A549 (cell line): ENCODE measurements at regions not wholly inside any gene's neighbourhood (a gene's known extent, or its start where the extent isn't known, plus 50 kb on each side); places are given as distances from the start of the nearest gene placed in this dataset.

Experiments used
- ATAC-seq, 2 experiments: fragments of 200-7000 bp in 1 of 2; fragments of >200 bp in 1 of 2; cut with Nextera tagmentation in 1 of 2; cut with Tn5 transposase in 1 of 2; 3 replicates each; pipeline versions ENCODE4 v1.8.0 to v1.9.1; 2018 to 2020; ENCODE audit warnings: mild to moderate bottlenecking in 1 of 2, moderate library complexity in 1 of 2
- CTCF ChIA-PET: fragments of 300-600 bp; sonication (Branson Sonifier 250); formaldehyde crosslinking; extraction: SDS; loops from one replicate; lab custom pipeline; 2021; ENCODE audit warnings: antibody characterized with exemption, inconsistent platforms; lab: Yijun Ruan, JAX
- POLR2A ChIA-PET: fragments of 350-600 bp; formaldehyde crosslinking; extraction: SDS; loops from one replicate; lab custom pipeline; 2021; ENCODE audit warnings: antibody characterized with exemption, inconsistent platforms; lab: Yijun Ruan, JAX
- DNase-seq, 2 experiments: peaks; one replicate each; pipeline versions ENCODE4 v3.0.0 to v3.0.0-alpha.2; 2011 to 2016; ENCODE audit warnings: low read depth in 1 of 2, low spot score in 1 of 2
- FAIRE-seq: peaks from 2 replicates; lab custom pipeline; 2011; peaks lifted over from hg19 to GRCh38; lab: Jason Lieb, UNC
- H3K27ac ChIP-seq, 2 experiments: fragments of >200 bp; sonication (Bioruptor Twin); formaldehyde crosslinking; 3 replicates each; pipeline ENCODE4 v1.5.1; 2016 to 2017
- H3K4me1 ChIP-seq: fragments of >200 bp; sonication (Bioruptor Twin); formaldehyde crosslinking; 3 replicates; pipeline ENCODE4 v1.6.1; 2016
- H3K4me2 ChIP-seq: fragments of >200 bp; sonication (Bioruptor Twin); formaldehyde crosslinking; 3 replicates; pipeline ENCODE4 v1.6.1; 2016
- H3K4me3 ChIP-seq: fragments of >200 bp; sonication (Bioruptor Twin); formaldehyde crosslinking; 3 replicates; pipeline ENCODE4 v1.5.1; 2016
- H3K9me3 ChIP-seq: fragments of >200 bp; sonication (Bioruptor Twin); formaldehyde crosslinking; 3 replicates; pipeline ENCODE4 v1.6.1; 2016
- BCL3 ChIP-seq: fragments of >200 bp; sonication (Bioruptor Twin); formaldehyde crosslinking; IDR thresholded peaks from 3 replicates; pipeline ENCODE4 v1.6.1; 2016
- CBX8 ChIP-seq: fragments of 200-600 bp; sonication (generic); IDR thresholded peaks from 2 replicates; pipeline ENCODE4 v1.6.1; 2016
- CEBPB ChIP-seq, 2 experiments: fragments of >200 bp in 1 of 2; sonication (Bioruptor Twin) in 1 of 2; formaldehyde crosslinking in 1 of 2; IDR thresholded peaks; 2 replicates each; pipeline ENCODE4 v1.6.1; 2012 to 2016
- CTCF ChIP-seq: fragments of >200 bp; sonication (Bioruptor Twin); formaldehyde crosslinking; IDR thresholded peaks from 3 replicates; pipeline ENCODE4 v1.5.1; 2016
- EHF ChIP-seq: fragments of 250-450 bp; sonication (Bioruptor Pico); IDR thresholded peaks from 2 replicates; pipeline ENCODE4 v1.5.0; 2020; ENCODE audit warnings: mild to moderate bottlenecking
- ELK1 ChIP-seq: fragments of 150-350 bp; IDR thresholded peaks from 2 replicates; pipeline ENCODE4 v1.6.1; 2014; ENCODE audit warnings: low read depth, mild to moderate bottlenecking, low read length
- EP300 ChIP-seq, 2 experiments: fragments of >200 bp; sonication (Bioruptor Twin); formaldehyde crosslinking; IDR thresholded peaks; 2 replicates in 1 of 2; 3 replicates in 1 of 2; pipeline ENCODE4 v1.6.1; 2016 to 2017
- FOSB ChIP-seq: fragments of 250-450 bp; sonication (Bioruptor Pico); IDR thresholded peaks from 2 replicates; pipeline ENCODE4 v1.5.0; 2020; ENCODE audit warnings: mild to moderate bottlenecking, moderate library complexity
- HOXB13 ChIP-seq: fragments of 250-450 bp; sonication (Bioruptor Pico); IDR thresholded peaks from 2 replicates; pipeline ENCODE4 v1.5.0; 2020; ENCODE audit warnings: low read depth, mild to moderate bottlenecking, moderate library complexity
- KDM5A ChIP-seq: fragments of 200-600 bp; sonication (generic); IDR thresholded peaks from 2 replicates; pipeline ENCODE4 v1.6.1; 2016; ENCODE audit warnings: antibody characterized with exemption, mild to moderate bottlenecking
- MAX ChIP-seq: IDR thresholded peaks from 2 replicates; pipeline ENCODE4 v1.6.1; 2012
- NR3C1 ChIP-seq: fragments of >200 bp; sonication (Bioruptor Twin); formaldehyde crosslinking; IDR thresholded peaks from 3 replicates; pipeline ENCODE4 v1.6.1; 2017
- PBX3 ChIP-seq: IDR thresholded peaks from 2 replicates; pipeline ENCODE4 v1.6.1; 2012
- POLR2A ChIP-seq: IDR thresholded peaks from 2 replicates; pipeline ENCODE4 v1.6.1; 2012; ENCODE audit warnings: mild to moderate bottlenecking, low read length
- POLR2AphosphoS2 ChIP-seq: conservative IDR thresholded peaks from 2 replicates; pipeline ENCODE4 v1.6.1; 2012; ENCODE audit warnings: low read length, improper control_type of control experiment, inconsistent platforms
- RAD21 ChIP-seq, 2 experiments: fragments of >200 bp in 1 of 2; sonication (Bioruptor Twin) in 1 of 2; formaldehyde crosslinking in 1 of 2; IDR thresholded peaks in 1 of 2; conservative IDR thresholded peaks in 1 of 2; 2 replicates in 1 of 2; 3 replicates in 1 of 2; pipeline ENCODE4 v1.6.1; 2012 to 2018; ENCODE audit warnings: inconsistent platforms in 1 of 2
- RFX5 ChIP-seq: fragments of 450-650 bp; IDR thresholded peaks from 2 replicates; pipeline ENCODE4 v1.7.1; 2014; ENCODE audit warnings: antibody characterized with exemption, mild to moderate bottlenecking, moderate library complexity
- SMC3 ChIP-seq: fragments of >200 bp; sonication (Bioruptor Twin); formaldehyde crosslinking; IDR thresholded peaks from 3 replicates; pipeline ENCODE4 v1.6.1; 2018; ENCODE audit warnings: inconsistent platforms
- SREBF2 ChIP-seq: fragments of 450-650 bp; IDR thresholded peaks from 2 replicates; pipeline ENCODE4 v1.6.1; 2014; ENCODE audit warnings: mild to moderate bottlenecking, moderate library complexity
- ZNF302 ChIP-seq: fragments of 250-450 bp; sonication (Bioruptor Pico); IDR thresholded peaks from 2 replicates; pipeline ENCODE4 v1.9.0; 2021; ENCODE audit warnings: inconsistent platforms, mild to moderate bottlenecking, moderate library complexity
- WGBS: methylation state at CpG from one replicate; pipeline ENCODE4 v1.1.6; 2017; ENCODE audit errors: missing lambda C conversion rate; 5-methylcytosine and 5-hydroxymethylcytosine counted together
- TF ChIP-seq, protein P1 (sequence below): fragments of 250-450 bp; sonication (Bioruptor Pico); IDR thresholded peaks from 2 replicates; pipeline ENCODE4 v1.5.0; 2020; ENCODE audit warnings: low read depth, mild to moderate bottlenecking, moderate library complexity
- TF ChIP-seq, protein P2 (sequence below): fragments of 450-650 bp; IDR thresholded peaks from 2 replicates; pipeline ENCODE4 v1.6.1; 2014; ENCODE audit warnings: antibody characterized with exemption

DNA sequence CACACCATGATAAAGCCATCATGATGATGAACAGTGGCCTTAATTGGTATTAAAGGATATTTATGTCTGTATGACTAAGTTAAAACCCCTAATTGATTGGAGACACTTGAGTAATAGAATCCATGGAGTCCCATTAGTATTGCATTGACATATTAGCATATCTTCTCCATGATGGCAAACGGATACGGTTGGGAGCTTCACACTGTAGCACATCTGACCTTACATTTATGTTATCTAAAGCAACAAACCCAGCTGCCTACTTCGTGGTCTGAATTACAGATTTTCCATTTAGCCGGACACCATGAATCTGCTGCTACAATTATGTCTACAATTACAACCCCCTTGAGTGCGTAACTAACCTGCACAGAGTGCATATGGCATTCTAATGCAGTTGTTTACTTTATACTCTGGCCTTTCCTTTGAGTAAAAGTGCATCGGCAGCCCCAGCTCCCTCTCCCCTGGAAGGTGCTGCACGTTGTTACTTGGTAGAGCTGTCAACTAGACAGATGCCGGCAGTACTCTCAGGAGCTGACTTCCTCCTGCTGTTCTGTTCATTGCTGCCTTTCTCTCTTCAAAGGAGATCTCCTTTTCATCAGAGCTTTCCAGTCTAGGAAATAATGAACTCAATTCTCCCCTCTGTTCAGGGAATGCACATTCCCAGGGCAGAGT lies 92.1 kb downstream of the LRRC30 start:
- TF ChIP-seq POLR2AphosphoS2 = no peak
- no peak for TF ChIP-seq ZNF302 (CRISPR knock-in tag)
- TF ChIP-seq RAD21 (conservative IDR thresholded peaks at IDR 0.05 in 1 of 2, IDR thresholded peaks at IDR 0.05 in 1 of 2) = no peak
- no peak for TF ChIP-seq RFX5
- TF ChIP-seq HOXB13 (CRISPR knock-in tag) = no peak
- TF ChIP-seq BCL3 = no peak
- TF ChIP-seq SMC3 = no peak
- ChIA-PET POLR2A (no interaction called here), CTCF (no interaction called here)
- Histone ChIP-seq H3K4me2 (no peak overlapping the region), H3K27ac (no peak overlapping the region), H3K4me3 (no peak overlapping the region), H3K9me3 (no peaks in the 10 kb centered on the region), H3K4me1 (no peaks in the 10 kb centered on the region)
- FAIRE-seq = no peak
- ATAC-seq = no peak
- DNase-seq = no peak
- WGBS = 39% methylated on average over 8 of the region's 8 CpGs

- Histone ChIP-seq H3K4me1 (0 out of 3 replicates have a peak, but pooled peaks cover 3% of the 10 kb centered on the region), H3K27ac (no peak overlapping the region), H3K4me2 (no peak overlapping the region), H3K4me3 (no peak overlapping the region), H3K9me3 (no peaks in the 10 kb centered on the region)
- POLR2A ChIA-PET = no interaction called here
- WGBS = 53% methylated on average over 4 of the region's 5 CpGs
- no peak for ATAC-seq
- FAIRE-seq = no peak
- no peak for TF ChIP-seq ELK1
- TF ChIP-seq PBX3 = no peak
- TF ChIP-seq RAD21 (conservative IDR thresholded peaks at IDR 0.05 in 1 of 2, IDR thresholded peaks at IDR 0.05 in 1 of 2) = no peak
- TF ChIP-seq POLR2A = no peak
- TF ChIP-seq, protein P1, sequence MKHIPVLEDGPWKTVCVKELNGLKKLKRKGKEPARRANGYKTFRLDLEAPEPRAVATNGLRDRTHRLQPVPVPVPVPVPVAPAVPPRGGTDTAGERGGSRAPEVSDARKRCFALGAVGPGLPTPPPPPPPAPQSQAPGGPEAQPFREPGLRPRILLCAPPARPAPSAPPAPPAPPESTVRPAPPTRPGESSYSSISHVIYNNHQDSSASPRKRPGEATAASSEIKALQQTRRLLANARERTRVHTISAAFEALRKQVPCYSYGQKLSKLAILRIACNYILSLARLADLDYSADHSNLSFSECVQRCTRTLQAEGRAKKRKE (CRISPR knock-in tag) = no peak
- CTCF ChIA-PET = interaction anchor here (1.0 kb wide), 1 partner anchor 9 kb away, joined by 3 read pairs; no protein-coding TSS in a partner anchor
- DNase-seq = no peak
These were observed 94.2 kb downstream of the LRRC30 start for GRCh38 chr18:7325126-7325430.

GRCh38 chr18:7329016-7329415 lies 98.1 kb downstream of the LRRC30 start:
- CTCF ChIA-PET = interaction anchor here (1.3 kb wide), 1 partner anchor 10 kb away, joined by 3 read pairs; no protein-coding TSS in a partner anchor
- FAIRE-seq (no peak), ATAC-seq (peak in 1 of 2 experiments; percentile 66; a peak in 2 of 6 replicates), DNase-seq (peak in 1 of 2 experiments; percentile 1)
- no peak overlapping the region for H3K27ac ChIP-seq
- POLR2A ChIA-PET = no interaction called here
- no peak for TF ChIP-seq POLR2A
- TF ChIP-seq SREBF2 = no peak
- no peak for TF ChIP-seq NR3C1
- no peak for TF ChIP-seq CTCF
- TF ChIP-seq KDM5A = no peak
- TF ChIP-seq MAX = no peak
- TF ChIP-seq BCL3 = no peak
- TF ChIP-seq CBX8 = no peak
- TF ChIP-seq, protein P2, sequence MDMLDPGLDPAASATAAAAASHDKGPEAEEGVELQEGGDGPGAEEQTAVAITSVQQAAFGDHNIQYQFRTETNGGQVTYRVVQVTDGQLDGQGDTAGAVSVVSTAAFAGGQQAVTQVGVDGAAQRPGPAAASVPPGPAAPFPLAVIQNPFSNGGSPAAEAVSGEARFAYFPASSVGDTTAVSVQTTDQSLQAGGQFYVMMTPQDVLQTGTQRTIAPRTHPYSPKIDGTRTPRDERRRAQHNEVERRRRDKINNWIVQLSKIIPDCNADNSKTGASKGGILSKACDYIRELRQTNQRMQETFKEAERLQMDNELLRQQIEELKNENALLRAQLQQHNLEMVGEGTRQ = no peak
- TF ChIP-seq EHF = no peak
- no peak for TF ChIP-seq EP300 (IDR thresholded peaks at IDR 0.05)
- TF ChIP-seq CEBPB (IDR thresholded peaks at IDR 0.05) = no peak
- no peak for TF ChIP-seq FOSB (CRISPR knock-in tag)
- H3K4me3 ChIP-seq = no peak overlapping the region
- H3K4me2 ChIP-seq = no peak overlapping the region
- H3K4me1 ChIP-seq = 0 out of 3 replicates have a peak, but pooled peaks cover 3% of the 10 kb centered on the region
- 30% methylated on average over 3 of the region's 3 CpGs for whole genome bisulfite sequencing
- H3K9me3 ChIP-seq = no peaks in the 10 kb centered on the region
